Left renal cortex interstitium (tissue), 4 donors: ENCODE measurements at regions not wholly inside any gene's neighbourhood (a gene's known extent, or its start where the extent isn't known, plus 50 kb on each side); places are given as distances from the start of the nearest gene placed in this dataset.

Experiments
- DNase-seq, 4 donors: peaks; one replicate each; pipeline ENCODE4 v3.0.0-alpha.2; 2013; ENCODE audit warnings: low read depth in 4 of 4, low spot score in 2 of 4, missing footprints in 1 of 4

DNA sequence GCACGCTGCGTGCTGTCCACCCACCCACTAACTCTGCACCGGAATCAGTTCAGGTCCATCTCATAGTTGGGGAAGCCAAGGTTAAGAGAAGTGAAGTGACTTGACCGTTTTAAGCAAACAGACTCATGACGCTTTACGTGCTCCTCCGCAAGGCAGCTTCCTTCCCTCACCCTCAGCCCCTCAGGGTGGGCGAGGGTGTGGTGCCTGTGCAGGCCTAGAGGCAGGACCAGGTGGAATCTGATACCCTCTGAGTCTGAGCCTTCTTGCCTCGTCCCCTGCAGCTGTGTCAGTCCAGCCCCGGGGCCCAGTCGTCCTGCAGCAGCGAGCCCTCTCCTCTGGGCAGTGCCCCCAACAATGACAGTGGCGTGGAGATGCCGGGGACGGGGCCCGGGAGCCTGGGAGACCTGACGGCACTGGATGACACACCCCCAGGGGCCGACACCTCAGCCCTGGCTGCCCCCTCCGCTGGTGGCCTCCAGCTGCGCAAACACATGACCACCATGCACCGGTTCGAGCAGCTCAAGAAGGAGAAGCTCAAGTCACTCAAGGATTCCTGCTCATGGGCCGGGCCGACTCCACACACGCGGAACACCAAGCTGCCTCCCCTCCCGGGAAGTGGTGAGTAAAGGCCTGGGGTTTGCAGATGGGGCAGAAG is 250.5 kb downstream of the GLI2 start:
- DNase-seq, result no peak

DNA sequence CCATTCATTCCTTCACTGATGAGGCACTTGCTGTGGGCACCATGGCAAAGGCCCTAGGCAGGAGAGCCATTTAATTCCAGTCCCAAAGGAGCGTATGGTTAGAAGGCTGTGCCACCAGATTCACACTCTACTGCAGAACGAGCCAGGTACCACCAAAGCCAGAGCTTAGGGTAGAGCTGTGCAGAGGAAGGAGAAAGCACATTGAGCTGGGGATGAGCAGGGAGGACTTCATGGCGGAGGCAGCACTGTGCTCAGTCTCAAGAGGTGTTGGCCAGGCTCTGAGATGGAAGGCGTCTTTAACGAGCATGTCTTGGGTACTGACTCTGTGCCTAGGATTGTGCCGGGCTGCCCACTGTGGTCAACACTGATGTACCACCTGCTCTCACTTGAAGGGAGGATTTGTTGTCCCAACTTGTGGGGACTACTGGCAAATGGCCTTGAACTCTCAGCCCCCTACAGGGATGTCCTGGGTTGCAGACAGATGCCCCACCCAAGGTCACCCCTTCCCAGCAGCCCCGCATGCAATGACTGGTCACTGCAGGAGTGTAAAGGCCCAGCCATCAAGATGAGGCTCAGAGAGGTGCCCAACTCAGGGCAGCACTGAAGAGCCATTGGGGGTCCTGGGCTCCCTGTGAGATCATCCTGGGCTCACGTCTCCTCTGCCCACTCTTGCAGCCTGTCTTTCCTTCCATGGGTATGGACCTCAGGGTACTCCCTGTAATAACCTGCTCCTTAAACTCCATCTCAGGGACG is 251.4 kb downstream of the GLI2 start:
- no peak for DNase-seq

DNA sequence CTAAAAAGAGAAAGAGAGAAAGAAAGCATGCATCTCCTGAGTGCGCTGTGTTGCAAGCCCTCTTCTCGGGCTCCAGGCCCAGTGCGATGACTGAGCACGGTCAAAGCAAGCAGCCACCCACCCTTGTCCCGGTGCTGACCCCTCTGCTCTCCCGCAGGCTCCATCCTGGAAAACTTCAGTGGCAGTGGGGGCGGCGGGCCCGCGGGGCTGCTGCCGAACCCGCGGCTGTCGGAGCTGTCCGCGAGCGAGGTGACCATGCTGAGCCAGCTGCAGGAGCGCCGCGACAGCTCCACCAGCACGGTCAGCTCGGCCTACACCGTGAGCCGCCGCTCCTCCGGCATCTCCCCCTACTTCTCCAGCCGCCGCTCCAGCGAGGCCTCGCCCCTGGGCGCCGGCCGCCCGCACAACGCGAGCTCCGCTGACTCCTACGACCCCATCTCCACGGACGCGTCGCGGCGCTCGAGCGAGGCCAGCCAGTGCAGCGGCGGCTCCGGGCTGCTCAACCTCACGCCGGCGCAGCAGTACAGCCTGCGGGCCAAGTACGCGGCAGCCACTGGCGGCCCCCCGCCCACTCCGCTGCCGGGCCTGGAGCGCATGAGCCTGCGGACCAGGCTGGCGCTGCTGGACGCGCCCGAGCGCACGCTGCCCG is 252.5 kb downstream of the GLI2 start:
- DNase-seq, result no peak

DNA sequence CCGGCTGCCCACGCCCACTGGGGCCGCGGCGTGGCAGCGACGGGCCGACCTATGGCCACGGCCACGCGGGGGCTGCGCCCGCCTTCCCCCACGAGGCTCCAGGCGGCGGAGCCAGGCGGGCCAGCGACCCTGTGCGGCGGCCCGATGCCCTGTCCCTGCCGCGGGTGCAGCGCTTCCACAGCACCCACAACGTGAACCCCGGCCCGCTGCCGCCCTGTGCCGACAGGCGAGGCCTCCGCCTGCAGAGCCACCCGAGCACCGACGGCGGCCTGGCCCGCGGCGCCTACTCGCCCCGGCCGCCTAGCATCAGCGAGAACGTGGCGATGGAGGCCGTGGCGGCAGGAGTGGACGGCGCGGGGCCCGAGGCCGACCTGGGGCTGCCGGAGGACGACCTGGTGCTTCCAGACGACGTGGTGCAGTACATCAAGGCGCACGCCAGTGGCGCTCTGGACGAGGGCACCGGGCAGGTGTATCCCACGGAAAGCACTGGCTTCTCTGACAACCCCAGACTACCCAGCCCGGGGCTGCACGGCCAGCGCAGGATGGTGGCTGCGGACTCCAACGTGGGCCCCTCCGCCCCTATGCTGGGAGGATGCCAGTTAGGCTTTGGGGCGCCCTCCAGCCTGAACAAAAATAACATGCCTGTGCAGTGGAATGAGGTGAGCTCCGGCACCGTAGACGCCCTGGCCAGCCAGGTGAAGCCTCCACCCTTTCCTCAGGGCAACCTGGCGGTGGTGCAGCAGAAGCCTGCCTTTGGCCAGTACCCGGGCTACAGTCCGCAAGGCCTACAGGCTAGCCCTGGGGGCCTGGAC is 253.2 kb downstream of the GLI2 start:
- no peak for DNase-seq

DNA sequence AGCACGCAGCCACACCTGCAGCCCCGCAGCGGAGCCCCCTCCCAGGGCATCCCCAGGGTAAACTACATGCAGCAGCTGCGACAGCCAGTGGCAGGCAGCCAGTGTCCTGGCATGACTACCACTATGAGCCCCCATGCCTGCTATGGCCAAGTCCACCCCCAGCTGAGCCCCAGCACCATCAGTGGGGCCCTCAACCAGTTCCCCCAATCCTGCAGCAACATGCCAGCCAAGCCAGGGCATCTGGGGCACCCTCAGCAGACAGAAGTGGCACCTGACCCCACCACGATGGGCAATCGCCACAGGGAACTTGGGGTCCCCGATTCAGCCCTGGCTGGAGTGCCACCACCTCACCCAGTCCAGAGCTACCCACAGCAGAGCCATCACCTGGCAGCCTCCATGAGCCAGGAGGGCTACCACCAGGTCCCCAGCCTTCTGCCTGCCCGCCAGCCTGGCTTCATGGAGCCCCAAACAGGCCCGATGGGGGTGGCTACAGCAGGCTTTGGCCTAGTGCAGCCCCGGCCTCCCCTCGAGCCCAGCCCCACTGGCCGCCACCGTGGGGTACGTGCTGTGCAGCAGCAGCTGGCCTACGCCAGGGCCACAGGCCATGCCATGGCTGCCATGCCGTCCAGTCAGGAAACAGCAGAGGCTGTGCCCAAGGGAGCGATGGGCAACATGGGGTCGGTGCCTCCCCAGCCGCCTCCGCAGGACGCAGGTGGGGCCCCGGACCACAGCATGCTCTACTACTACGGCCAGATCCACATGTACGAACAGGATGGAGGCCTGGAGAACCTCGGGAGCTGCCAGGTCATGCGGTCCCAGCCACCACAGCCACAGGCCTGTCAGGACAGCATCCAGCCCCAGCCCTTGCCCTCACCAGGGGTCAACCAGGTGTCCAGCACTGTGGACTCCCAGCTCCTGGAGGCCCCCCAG is 254.1 kb downstream of the GLI2 start:
- DNase-seq, result no peak

DNA sequence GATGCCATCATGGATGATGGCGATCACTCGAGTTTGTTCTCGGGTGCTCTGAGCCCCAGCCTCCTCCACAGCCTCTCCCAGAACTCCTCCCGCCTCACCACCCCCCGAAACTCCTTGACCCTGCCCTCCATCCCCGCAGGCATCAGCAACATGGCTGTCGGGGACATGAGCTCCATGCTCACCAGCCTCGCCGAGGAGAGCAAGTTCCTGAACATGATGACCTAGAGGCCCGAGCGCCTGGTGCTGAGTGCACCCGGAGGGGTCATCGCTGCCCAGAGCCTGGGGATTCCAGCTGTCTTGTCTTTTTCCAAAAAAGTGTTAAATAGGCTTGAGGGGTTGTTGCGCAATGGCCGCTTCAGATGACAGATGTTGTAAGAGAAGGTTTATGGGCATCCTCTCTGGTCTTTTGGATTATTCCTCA is 254.8 kb downstream of the GLI2 start:
- DNase-seq, result no peak

DNA sequence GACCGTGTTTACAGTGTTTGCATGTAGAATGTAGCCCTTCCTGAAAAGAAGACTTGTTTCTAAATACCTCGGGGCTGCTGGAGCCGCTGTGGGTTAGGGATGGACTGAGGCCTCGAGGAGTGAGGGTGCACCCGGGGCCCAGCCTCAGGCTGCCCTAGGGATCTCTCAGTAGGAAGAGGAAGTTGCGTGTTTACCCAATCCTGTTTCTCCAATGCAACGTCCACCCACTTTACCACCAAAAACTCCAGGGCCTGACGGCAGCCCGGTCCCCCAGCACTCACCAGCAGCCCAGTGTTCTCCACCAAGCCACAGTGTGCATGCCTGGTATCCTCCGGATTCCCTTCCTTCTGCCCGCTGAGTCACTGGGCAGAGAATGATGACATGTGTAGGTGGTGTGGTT is 255.8 kb downstream of the GLI2 start:
- DNase-seq, result no peak

DNA sequence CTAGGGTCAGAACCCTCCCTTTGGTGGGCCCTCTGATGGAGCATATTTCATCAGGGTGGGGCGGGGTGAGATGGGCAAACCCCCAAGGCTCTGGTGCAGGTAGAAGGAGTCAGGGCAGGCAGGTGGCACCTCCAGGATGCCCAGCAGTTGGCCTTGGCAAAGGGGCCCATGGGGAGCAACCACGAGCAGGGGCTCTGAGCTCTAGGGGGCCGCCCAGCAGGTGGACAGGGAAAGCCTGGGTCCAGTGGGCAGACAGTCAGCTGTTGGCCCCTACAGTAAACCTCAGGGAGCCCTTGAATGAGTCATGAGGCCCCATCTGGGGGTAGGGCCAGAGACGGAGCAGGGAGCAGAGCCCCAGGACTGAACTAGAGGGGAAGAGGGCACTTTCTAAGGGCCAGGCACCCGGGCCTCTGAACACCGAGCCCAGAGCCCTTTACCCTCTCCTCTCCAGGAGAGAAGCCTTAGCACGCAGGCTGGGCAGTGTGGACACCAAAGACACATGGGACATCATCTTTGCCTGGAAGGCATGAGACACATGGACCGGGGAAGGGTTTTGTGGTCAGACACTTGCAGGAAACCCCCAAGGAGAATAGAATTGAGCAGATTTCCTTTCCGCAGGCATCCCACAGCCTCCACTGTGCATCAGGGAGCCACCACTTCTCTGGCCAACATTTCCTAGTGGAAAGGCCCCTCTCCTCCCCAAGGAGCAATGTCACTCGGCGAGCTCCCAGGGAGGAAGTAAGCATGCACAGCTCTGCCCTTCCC is 257.3 kb downstream of the GLI2 start:
- DNase-seq, result no peak

DNA sequence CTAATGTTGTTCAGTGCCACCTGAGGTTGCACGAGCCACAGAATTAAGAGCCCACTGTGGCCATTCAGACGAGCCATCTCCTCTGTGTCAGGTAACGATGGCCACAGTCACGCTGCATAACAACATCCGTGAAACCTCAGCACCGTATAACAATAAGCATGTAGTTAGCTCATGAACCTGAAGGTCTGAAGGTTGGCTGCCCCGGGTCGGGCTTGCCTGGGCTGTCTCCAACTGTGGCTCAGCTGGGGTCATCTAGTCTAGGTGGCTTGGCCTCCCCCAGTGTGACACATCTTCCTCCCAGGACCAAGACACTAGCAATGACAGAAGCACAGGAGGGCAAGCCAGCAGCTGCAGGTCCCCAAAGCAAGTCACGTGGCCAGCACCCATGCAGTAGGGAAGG is 258.0 kb downstream of the GLI2 start:
- no peak for DNase-seq

DNA sequence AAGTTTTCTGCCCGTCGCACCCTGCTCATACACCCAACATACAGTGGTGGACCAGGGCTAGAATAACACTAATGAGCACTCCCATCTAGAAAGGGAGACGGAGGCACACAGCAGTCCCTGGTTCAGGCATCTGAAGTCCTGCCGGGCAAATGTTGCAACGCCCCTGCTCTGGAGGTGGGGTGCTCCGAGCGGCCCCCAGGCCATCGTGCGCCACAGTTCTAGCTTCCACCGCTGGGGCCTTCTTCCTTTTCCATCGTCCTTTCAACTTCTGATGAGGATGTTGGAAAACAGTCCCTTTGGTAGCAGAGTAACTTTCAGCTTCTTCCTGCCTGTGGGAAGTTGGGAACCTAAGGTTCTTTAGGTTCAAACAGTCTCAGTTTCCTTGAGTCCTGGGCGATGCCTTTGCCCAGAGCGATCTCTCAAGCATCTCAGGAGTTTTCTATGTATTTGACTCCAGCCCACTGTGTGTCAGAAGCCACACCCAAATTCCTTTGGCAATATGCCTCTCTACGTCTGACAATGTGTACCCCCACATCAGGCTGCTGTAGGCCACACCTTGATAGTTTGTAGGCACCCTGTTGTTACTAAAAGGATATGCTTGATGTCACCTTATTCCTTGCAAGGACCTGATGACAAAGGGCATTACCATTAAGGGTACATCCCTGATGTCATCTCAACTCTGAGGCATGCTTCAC is 258.8 kb downstream of the GLI2 start:
- no peak for DNase-seq

DNA sequence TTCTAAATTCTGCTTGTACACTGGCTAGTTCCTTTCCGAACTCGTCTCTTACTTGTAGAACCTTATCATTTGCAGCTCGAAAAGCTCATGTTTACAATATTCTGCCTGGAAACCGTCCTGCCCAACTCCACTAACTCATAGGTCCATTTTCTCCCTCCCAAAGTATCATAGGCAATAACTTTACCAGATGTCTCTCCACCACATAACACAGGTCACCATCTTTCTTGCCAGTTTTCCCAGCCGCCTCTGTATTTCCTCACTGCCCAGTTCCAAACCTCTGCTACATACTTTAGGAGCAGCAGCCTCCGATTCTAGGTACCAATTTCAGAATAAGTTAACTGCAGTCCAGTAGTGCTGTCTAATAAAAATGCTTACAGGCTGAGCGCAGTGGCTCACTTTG is 259.5 kb downstream of the GLI2 start:
- DNase-seq, result no peak

DNA sequence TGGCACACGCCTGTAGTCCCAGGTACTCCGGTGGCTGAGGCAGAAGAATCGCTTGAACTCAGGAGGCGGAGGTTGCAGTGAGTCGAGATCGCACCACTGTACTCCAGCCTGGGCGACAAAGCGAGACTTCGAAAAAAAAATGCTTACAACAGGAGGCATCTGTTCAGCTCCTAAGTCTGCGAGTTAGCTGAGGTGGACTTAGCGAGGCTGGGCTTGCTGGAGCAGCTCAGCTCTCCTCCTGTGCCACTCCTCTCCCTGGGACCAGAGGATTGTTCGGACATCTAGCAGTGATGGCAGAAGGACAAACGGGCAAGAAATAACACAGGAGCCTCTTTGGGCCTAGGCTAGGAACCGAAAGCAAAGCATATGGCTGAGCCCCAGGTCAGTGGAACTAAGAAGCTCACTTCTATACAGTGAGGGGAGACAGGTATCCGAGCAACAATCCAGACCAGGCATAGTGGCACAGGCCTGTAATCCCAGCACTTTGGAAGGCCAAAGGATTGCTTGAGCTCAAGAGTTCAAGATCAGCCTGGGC is 260.1 kb downstream of the GLI2 start:
- no peak for DNase-seq

DNA sequence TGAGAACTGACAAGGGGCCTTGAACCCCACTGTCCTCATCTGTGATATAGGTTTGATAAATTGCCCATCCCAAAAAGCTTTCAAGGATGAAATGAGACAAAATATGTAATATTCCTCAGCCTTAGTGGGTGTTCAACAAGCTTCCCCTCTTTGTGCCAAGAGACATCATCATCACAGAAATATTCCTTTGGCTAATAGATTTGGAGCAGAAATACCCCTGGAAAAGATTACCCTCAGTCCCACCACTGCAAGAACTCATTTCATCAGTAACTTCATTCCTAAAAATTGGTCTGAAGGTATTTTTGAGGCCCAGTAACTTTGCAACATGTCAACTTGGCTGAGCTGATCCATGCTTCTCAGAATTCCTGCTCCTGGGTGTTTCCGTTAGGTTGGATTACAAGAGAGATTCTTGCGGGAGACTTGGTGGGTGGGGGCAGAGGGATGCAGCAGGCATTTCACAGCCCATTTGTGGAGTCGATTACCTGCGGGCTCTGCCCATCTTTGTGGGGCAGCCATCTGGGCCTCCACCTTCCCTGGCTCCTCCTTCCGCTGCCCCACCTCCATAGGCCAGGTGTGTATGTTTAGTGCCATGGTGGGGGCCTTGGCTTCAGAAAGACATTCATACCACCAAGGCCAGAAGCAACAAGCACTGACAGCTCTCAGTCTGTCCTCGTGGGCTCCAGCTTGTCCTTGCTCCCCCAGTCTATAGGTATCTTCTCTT is 263.9 kb downstream of the GLI2 start:
- no peak for DNase-seq

DNA sequence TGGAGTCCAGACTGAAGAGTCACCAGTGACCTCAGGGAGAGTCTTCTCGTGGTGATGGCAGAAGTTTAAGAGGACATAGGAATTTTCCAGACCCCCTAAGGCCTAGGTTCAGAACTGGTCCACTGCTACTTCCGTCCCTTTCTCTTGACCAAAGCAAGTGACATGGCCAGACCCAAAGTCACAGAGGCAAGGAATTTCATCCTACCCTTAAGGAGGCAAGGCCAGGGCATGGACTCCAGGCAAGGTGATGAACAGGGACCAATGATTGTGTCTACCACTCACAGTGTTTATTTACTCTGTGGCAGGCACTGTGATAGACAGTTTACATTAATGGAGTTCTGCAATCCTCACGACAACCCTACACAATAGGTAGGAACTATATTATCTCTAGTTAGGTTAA is 265.1 kb downstream of the GLI2 start:
- no peak for DNase-seq

DNA sequence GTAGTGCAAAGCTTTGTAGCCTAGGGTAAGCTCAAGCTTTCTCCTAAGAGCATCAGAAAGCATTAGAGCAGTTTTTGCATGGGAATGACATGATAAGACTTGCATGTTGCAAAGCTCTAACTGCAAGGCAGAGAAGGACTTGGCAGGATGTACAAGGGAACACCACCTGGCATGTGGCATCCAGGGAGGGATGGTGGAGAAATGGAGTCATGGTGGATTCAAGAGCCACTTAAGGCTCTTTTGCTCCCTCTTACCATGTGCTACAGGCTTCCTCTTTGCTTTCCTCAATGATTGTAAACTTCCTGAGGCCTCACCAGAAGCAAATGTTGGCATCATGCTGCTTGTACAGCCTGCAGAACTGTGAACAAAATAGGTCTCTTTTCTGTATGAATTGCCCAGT is 266.0 kb downstream of the GLI2 start:
- no peak for DNase-seq

DNA sequence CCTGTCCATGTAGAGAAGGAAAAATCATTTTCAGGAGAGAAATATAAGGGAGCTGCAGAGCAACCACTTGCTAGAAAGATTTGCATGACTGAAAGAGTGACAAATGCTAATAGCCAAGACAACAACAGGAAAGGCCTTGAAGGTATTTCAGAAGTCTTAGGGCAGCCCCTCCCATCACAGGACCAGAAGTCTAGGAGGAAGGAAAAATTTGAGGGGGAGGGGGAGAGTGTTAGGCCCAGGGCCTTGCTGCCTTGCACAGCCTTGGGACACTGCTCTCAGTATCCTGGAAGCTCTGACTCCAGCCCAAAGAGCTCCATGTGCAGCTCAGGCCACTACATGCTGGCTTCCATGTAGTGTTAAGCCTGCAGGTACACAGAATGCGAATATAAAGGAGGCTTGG is 266.9 kb downstream of the GLI2 start:
- DNase-seq, result no peak

DNA sequence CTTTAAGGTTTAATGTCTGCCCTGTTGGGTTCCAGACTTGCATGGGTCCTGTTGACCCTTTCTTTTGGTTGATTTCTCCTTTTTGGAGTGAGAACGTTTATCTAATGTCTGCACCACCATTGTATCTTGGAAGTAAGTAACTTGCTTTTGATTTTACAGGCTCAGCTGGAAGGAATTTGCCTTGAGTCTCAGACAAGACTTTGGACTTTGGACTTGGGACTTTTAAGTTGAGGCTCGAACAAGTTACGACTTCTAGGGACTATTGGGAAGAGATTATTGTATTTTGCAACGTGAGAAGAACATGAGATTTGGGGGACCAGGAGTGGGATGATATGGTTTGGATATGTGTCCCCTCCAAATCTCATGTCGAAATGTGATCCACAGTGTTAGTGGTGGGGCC is 267.7 kb downstream of the GLI2 start:
- DNase-seq, result no peak

DNA sequence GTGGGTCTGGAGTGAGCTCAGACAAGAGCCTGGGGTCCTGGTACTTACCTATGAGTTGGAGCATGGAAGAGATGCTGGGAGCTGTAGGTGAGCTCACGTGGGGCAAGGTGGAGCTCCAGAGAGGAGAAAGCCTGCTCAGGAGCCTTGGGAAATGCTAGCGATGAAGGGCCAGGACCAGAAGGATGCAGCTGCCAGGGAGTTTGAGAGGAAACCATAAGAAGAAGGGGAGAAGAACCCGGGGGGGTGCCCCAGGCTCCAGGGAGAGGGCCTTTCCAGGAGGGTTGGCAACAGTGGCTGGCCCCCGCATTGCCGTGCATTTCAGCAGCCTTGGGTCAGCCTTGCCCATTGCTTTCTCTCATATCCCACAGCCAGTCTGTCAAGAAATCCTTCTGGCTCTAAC is 268.7 kb downstream of the GLI2 start:
- DNase-seq, result no peak
